ENCODE measurements at regions not wholly inside any gene's neighbourhood (a gene's known extent, or its start where the extent isn't known, plus 50 kb on each side); places are given as distances from the start of the nearest gene placed in this dataset.

DNA sequence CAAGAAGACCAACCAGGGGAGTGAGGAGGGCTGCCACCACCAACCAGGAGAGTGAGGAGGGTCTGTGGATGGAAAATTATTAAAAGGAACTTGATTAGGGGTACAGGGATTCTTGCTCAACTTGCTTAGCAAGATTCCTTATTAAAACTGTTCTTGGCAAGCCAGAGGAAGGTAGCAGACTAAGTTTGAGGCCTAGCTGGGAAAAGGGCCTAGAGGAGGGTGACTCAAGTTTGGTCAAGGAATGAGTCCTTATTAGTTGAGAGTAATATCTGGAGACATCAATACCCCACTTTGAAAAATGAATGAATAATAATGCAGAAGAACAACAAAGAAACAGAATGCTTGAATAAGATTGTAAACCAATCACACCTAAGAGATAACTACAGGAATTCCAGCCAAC is 612.4 kb upstream of the ZFP42 start:
- TF ChIP-seq, protein P1, sequence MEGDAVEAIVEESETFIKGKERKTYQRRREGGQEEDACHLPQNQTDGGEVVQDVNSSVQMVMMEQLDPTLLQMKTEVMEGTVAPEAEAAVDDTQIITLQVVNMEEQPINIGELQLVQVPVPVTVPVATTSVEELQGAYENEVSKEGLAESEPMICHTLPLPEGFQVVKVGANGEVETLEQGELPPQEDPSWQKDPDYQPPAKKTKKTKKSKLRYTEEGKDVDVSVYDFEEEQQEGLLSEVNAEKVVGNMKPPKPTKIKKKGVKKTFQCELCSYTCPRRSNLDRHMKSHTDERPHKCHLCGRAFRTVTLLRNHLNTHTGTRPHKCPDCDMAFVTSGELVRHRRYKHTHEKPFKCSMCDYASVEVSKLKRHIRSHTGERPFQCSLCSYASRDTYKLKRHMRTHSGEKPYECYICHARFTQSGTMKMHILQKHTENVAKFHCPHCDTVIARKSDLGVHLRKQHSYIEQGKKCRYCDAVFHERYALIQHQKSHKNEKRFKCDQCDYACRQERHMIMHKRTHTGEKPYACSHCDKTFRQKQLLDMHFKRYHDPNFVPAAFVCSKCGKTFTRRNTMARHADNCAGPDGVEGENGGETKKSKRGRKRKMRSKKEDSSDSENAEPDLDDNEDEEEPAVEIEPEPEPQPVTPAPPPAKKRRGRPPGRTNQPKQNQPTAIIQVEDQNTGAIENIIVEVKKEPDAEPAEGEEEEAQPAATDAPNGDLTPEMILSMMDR (IDR thresholded peaks at IDR 0.05), result no peak
- TF ChIP-seq EZH2 (IDR thresholded peaks at IDR 0.05) (no peak), EZH2phosphoT487 (IDR thresholded peaks at IDR 0.05) (no peak)

Measured in neural progenitor cell (in vitro differentiated cells).